GM12892 (cell line): ENCODE measurements at regions not wholly inside any gene's neighbourhood (a gene's known extent, or its start where the extent isn't known, plus 50 kb on each side); places are given as distances from the start of the nearest gene placed in this dataset.

Experiments used
- DNase-seq: peaks from one replicate; pipeline ENCODE4 v3.0.0; 2011; ENCODE audit not compliant: insufficient read length
- FAIRE-seq: peaks from 2 replicates; lab custom pipeline; 2011; peaks lifted over from hg19 to GRCh38; lab: Jason Lieb, UNC
- POLR2A ChIP-seq: IDR thresholded peaks from 2 replicates; pipeline ENCODE4 v1.6.1; 2011; ENCODE audit warnings: low read depth, low read length, control low read depth
- POLR2AphosphoS5 ChIP-seq: IDR thresholded peaks from 2 replicates; pipeline ENCODE4 v1.6.1; 2011; ENCODE audit warnings: low read depth, low read length, control low read depth
- TAF1 ChIP-seq: IDR thresholded peaks from 2 replicates; pipeline ENCODE4 v1.6.1; 2011; ENCODE audit warnings: low read depth, mild to moderate bottlenecking, control low read depth, low read length, borderline replicate concordance

DNA sequence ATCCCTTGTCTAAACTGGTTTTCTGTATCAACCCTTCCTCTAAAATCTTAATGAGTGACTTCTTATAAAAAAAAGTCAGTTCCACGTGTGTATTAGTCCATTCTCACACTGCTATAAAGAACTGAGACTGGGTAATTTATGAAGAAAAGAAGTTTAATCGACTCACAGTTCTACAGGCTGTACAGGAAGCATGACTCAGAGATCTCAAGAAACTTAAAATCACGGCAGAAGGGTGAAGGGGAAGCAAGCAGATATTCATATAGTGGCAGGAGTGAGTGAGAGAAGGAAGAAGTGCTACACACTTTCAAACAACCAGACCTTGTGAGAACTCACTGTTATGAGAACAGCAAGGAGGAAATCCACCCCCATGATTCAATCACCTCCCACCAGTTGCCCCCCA lies 307.8 kb upstream of the ARRDC3 start:
- FAIRE-seq, result no peak
- TF ChIP-seq TAF1, result no peak
- no peak for TF ChIP-seq POLR2AphosphoS5
- no peak for TF ChIP-seq POLR2A
- no peak for DNase-seq

DNA sequence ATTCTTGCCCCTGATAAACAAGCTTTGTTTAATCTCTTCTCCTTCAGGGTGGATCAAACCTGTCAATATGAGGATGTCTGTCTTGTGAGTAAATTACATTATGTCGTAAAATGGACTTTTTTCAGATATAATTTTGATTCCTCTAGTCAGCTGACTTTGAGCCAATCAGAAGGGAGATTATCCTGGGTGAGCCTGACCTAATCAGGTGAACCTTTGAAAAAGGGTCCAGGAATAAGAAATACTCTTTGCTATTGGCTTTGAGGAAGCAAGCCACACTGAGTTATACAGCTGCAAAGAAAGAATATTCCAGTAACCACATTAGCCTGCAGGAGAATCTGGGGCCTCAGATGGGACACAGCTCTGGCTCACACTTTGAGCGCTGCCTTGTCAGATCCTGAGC lies 304.3 kb upstream of the ARRDC3 start:
- DNase-seq (no peak), FAIRE-seq (no peak)
- TF ChIP-seq POLR2A (no peak), POLR2AphosphoS5 (no peak), TAF1 (no peak)

DNA sequence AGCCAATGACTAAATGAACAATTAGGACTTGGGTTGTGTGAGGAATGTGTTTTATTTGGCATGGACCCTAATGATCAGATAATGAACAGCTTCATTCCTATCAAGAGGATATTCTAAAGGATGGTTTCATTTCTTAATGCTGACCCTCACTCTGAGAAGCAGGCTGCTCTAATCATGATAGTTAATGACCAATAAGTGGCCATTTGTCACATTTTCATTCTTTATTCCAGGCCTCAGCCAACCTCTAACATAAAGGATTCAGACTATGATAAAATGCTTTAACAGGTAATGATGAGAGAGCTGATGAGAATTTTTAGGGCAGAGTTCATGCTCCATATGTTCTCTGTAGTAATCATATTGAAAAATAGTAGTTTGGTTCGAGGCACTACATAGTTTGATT lies 301.5 kb upstream of the ARRDC3 start:
- no peak for DNase-seq
- FAIRE-seq, result no peak
- no peak for TF ChIP-seq POLR2AphosphoS5
- TF ChIP-seq POLR2A, result no peak
- TF ChIP-seq TAF1, result no peak

DNA sequence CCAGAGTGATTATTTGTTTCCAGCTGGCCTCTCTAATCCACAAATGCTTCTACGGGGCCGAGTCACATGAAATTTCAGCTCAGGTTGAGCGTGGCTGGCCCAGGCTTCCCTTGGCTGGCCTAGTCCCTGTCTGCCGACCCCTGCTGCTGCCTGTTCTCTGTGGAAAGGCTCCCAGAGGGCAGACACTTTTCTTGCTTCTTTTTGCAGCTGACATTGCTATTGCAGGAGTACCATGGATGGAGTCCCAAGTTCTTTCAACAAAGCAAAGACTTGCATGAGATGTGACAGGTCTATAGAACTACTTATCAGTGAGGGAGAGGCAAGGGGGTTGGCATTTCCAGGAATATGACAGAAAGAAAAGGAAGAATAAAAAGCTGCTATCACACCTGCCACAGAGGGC lies 287.4 kb upstream of the ARRDC3 start:
- TF ChIP-seq TAF1, result no peak
- TF ChIP-seq POLR2AphosphoS5, result no peak
- no peak for TF ChIP-seq POLR2A
- FAIRE-seq (no peak), DNase-seq (no peak)

DNA sequence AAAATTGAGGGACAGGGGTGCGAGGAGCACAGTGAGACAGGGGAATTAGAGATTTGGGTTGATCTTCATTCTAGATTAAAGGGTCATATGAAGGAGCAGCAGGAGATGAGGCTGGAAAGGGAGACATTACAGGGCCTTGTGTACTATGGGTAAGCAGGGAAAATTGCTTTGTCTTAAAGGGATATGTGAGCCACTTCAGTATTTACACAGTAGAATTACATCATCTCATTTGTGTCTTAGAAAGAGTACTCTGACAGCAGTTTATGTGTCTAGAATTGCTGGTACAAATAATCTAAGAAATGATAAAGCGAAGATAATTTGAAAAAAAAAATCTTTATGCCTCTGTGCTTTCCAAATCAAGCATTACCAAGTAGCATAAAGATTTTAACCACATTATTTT lies 287.0 kb upstream of the ARRDC3 start:
- DNase-seq (no peak), FAIRE-seq (no peak)
- no peak for TF ChIP-seq POLR2A
- no peak for TF ChIP-seq TAF1
- TF ChIP-seq POLR2AphosphoS5, result no peak

DNA sequence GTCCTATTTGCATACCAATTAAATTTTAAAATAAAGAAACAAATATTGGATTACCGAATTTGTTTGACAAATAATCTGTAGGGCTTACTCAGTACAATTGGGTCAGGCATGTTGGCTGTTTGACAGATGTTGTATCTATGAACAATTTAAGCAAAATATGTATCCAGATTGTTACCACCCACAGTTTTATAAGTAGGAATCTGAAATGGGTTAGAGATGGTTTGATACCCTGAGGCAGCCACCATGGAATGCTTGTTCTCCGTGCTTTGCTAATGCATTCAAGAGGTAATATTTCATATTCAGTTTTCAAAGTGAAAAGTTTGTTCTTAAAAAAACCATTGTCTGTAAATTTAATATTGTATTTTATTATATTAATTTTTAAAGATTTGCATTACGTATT lies 285.1 kb upstream of the ARRDC3 start:
- TF ChIP-seq POLR2AphosphoS5 (no peak), POLR2A (no peak), TAF1 (no peak)
- DNase-seq (no peak), FAIRE-seq (no peak)

DNA sequence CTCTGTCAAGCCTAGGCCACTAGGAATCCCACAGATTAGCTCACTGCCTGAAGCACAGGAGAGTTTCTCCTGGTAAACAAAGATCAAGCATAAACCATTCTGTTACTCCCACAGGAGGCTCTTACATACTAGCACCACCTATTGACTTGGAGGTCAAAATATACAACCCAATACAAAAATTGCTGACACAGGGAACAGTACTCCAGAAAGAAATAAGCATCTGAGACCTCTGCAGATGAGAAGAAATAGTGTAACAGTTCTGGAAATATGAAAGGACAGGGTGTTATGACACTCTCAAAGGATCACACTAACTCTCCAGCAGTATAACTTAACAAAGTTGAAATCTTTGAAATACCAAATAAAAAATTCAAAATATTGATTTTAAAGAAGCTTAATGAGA lies 269.6 kb upstream of the ARRDC3 start:
- TF ChIP-seq POLR2AphosphoS5 (no peak), POLR2A (no peak), TAF1 (no peak)
- DNase-seq (no peak), FAIRE-seq (no peak)

DNA sequence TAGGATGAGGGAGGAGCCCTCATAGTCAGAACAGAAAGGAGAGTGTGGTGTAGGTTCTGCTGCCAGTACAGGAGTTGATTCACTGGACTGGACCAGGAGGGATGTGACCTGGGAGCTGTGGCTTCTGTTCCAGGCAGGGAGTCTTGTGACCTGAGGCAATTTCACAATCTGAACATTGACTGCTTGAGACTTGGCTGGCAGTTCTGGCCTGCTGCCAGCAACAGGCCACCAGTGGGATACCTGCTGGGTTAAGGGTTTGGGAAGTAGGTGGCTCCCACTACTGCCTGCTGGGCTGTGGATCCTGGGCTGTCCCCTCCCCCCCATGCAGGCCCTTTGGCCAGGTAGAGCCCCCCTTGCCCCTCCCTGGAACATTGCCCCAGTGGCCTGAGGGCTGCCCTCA lies 268.6 kb upstream of the ARRDC3 start:
- FAIRE-seq (no peak), DNase-seq (no peak)
- no peak for TF ChIP-seq POLR2AphosphoS5
- no peak for TF ChIP-seq TAF1
- TF ChIP-seq POLR2A, result no peak

DNA sequence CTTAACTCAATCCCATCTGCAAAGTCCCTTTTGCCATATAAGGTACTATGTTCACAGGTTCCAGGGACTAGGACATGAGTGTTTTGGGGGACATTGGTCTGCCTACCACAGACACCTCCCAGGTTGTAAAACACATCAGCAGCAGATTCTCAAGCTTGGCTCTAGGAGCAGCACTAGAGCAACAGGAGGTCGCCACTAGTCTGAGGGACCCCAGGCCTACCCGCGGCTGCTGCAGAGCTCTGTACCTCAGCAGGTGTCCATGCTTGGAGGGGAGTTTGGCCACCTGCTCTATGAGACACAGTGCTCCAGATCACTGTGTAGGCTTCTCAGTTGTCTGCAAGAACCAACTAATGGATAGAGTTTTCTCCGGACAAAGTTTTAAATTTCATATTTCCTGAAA lies 262.2 kb upstream of the ARRDC3 start:
- no peak for TF ChIP-seq POLR2AphosphoS5
- TF ChIP-seq POLR2A, result no peak
- no peak for TF ChIP-seq TAF1
- DNase-seq, result no peak
- FAIRE-seq, result no peak

DNA sequence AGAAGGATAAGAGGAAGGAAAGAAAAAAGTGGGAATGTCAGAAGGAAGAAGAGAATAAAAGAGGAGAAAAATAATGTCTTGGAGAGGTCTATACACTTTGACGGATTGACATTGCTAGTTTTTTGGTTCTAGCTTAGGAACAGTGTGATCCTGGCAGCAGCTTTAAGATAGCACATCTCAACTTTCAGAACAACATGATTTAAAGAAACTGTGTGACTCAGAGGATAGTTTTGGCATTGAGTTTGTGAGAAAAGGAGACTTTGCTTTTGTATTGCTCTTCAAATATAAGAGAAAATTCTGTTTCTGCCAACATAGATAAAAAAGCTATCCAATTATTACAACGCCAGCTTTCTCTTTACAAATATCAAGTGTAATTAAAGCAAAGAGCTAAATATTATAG lies 260.7 kb upstream of the ARRDC3 start:
- FAIRE-seq (no peak), DNase-seq (no peak)
- TF ChIP-seq TAF1, result no peak
- TF ChIP-seq POLR2A, result no peak
- no peak for TF ChIP-seq POLR2AphosphoS5

DNA sequence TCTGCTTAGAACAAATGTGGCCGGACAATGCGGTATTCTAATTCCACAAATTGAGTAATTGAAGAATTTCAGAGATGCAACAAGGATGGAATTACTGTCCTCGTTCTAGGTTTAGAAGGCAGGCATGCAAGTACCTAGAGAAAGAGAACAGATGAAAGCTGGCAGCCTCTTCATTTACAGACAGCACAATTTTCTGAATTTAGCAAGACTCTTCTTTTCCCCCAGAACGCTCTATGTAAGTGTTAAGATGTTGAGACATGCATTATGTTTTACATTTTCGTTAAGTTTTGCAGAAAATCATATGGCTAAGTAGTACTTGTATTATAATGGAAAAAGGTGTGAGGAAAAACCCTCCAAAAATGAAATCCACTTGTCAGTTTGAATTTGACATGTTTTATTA lies 259.5 kb upstream of the ARRDC3 start:
- TF ChIP-seq TAF1, result no peak
- TF ChIP-seq POLR2A, result no peak
- TF ChIP-seq POLR2AphosphoS5, result no peak
- no peak for DNase-seq
- no peak for FAIRE-seq

DNA sequence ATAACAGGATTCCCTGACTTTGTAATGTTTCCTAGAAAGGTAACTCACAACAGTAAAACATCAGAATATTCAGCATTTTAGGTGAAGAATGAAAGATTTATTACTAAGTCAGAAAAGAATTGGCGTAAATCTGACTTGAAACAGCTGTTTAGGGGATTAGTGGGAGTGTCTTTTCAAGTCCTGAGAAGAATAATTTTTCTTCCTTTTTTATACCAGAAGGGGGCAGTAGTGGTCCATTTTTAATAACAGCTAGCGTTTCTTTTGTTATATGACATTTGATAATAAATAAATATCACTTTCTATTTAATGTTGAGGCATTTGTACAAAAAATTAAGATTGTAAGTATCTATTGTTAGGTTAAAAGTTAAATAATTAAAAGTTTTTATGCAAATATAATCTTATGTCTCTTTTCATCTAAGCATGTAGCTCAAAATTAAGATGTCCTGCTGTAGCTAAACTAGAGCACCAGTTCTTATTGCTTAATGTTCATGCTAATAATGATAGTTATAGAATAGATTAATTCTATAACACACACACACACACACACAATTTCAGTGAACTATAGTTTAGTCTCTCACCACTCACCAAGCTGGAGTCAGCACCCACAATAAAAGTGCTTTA lies 258.7 kb upstream of the ARRDC3 start:
- no peak for DNase-seq
- FAIRE-seq, result no peak
- TF ChIP-seq POLR2A, result no peak
- TF ChIP-seq TAF1, result no peak
- no peak for TF ChIP-seq POLR2AphosphoS5
